ENCODE measurements at regions not wholly inside any gene's neighbourhood (a gene's known extent, or its start where the extent isn't known, plus 50 kb on each side); places are given as distances from the start of the nearest gene placed in this dataset.
A peak's percentile ranks its signal among the peaks of the same experiment; 100 is the strongest.

DNA sequence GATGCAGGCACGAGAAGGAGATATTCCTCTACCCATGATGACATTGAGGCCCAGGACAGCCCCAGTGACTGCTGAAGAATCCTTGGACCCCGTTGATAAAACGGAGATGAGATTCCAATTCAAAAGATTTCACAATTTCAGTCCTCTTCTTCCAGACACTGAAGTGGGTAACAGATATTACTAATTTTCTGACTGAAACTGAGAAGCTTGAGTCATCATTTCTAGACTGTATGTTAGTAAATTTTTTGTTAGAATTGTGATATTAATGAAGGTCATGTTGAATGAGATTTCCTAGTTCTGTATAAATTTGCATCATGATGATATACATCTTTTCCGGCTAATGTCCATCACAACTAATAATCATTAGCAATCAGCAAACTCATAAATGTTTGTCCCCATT, 185.8 kb downstream of the CHRM3 start:
- CTCF ChIA-PET (ENCODE audit: partially characterized antibody), result no interaction called here
- intact Hi-C loops (cut with micrococcal nuclease), result no loop called here
- POLR2A ChIA-PET (ENCODE audit: partially characterized antibody), result no interaction called here

DNA sequence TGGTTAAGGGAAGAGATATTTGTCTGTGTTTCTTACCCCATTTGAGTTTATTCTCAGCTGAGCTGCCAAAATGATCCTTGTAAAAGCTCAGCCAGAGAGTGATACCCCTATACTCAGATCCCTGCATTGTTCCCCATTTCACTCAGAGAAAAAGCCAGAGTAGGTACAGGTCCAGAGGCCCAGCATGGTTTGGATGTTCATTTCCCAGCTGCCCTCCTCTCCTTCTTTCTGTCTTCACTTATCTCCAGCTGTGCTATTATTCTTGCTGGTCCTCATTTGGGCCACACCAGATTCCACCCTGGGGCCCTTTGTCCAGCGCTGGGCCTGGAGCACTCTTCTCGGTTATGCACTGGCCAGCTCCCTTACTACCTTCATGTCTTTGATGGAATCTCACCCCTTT, 187.7 kb downstream of the CHRM3 start:
- Mint-ChIP-seq H3K4me3 (no peak overlapping the region), H3K27ac (no peak overlapping the region), H3K27me3 (peaks cover 0 to 1% of the 10 kb centered on the region in 2 donors), H3K36me3 (no peaks in the 10 kb centered on the region), H3K4me1 (peaks cover 0 to 7% (median 2%) of the 10 kb centered on the region in 4 donors), H3K9me3 (no peaks in the 10 kb centered on the region)
- Histone ChIP-seq H3K4me3 (ENCODE audit: low read length in 2 of 2) (no peak overlapping the region), H3K9me3 (ENCODE audit: control insufficient read depth in 1 of 2, low read length in 2 of 2) (no peaks in the 10 kb centered on the region), H3K27me3 (ENCODE audit: insufficient read depth, low read length) (no peaks in the 10 kb centered on the region), H3K4me1 (ENCODE audit: insufficient read depth, low read length) (no peaks in the 10 kb centered on the region), H3K36me3 (ENCODE audit: insufficient read depth, low read length) (no peaks in the 10 kb centered on the region), H3K27ac (ENCODE audit: low read depth, low read length) (no peak overlapping the region)
- no peak for DNase-seq
- intact Hi-C loops (cut with micrococcal nuclease), result no loop called here
- ChIA-PET CTCF (ENCODE audit: partially characterized antibody) (no interaction called here), POLR2A (ENCODE audit: partially characterized antibody) (no interaction called here)

More for the DNA sequence above, 185.8 kb downstream of the CHRM3 start:
- H3K4me1 ChIP-seq (ENCODE audit: insufficient read depth, low read length), result no peaks in the 10 kb centered on the region
- no peak overlapping the region for H3K4me3 ChIP-seq (ENCODE audit: low read length in 2 of 2)
- Mint-ChIP-seq H3K36me3 (no peaks in the 10 kb centered on the region), H3K27ac (no peak overlapping the region), H3K4me3 (no peak overlapping the region), H3K27me3 (peaks cover 0 to 3% of the 10 kb centered on the region in 2 donors), H3K4me1 (peaks cover 0 to 7% (median 2%) of the 10 kb centered on the region in 4 donors), H3K9me3 (peaks cover 0 to 5% (median 0%) of the 10 kb centered on the region in 8 donors)
- no peaks in the 10 kb centered on the region for H3K36me3 ChIP-seq (ENCODE audit: insufficient read depth, low read length)
- no peak overlapping the region for H3K27ac ChIP-seq (ENCODE audit: low read depth, low read length)
- no peaks in the 10 kb centered on the region for H3K9me3 ChIP-seq (ENCODE audit: control insufficient read depth in 1 of 2, low read length in 2 of 2)
- no peaks in the 10 kb centered on the region for H3K27me3 ChIP-seq (ENCODE audit: insufficient read depth, low read length)
- DNase-seq, result no peak

DNA sequence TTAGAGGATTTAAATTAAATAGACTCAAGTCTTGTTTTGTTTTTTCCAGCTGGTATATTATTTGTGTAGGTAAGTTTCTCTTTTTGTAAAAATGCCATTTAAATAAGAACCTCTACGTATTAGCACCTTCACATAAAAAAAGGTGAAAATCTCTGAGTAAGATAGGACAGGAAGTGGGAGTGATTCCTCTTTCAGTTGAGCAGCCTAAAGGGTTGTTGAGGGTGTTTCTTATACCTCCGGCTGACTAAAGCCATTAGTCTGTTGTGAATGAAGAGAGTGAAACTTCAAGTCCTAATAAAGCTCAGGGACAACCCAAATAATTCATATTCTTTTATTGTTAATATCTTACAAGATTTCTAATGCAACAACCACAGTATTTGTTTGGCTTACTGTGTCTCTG, 188.7 kb downstream of the CHRM3 start:
- no peaks in the 10 kb centered on the region for H3K4me1 ChIP-seq (ENCODE audit: insufficient read depth, low read length)
- no peak overlapping the region for H3K27ac ChIP-seq (ENCODE audit: low read depth, low read length)
- no peak for DNase-seq
- Mint-ChIP-seq H3K36me3 (no peaks in the 10 kb centered on the region), H3K4me3 (no peak overlapping the region), H3K27ac (no peak overlapping the region), H3K4me1 (peaks cover 0 to 7% (median 2%) of the 10 kb centered on the region in 4 donors), H3K27me3 (peaks cover 2 to 3% of the 10 kb centered on the region in 2 donors), H3K9me3 (no peaks in the 10 kb centered on the region)
- H3K27me3 ChIP-seq (ENCODE audit: insufficient read depth, low read length), result no peaks in the 10 kb centered on the region
- intact Hi-C loops (cut with micrococcal nuclease), result no loop called here
- H3K36me3 ChIP-seq (ENCODE audit: insufficient read depth, low read length), result no peaks in the 10 kb centered on the region
- ChIA-PET POLR2A (ENCODE audit: partially characterized antibody) (no interaction called here), CTCF (ENCODE audit: partially characterized antibody) (no interaction called here)
- no peaks in the 10 kb centered on the region for H3K9me3 ChIP-seq (ENCODE audit: control insufficient read depth in 1 of 2, low read length in 2 of 2)
- no peak overlapping the region for H3K4me3 ChIP-seq (ENCODE audit: low read length in 2 of 2)

DNA sequence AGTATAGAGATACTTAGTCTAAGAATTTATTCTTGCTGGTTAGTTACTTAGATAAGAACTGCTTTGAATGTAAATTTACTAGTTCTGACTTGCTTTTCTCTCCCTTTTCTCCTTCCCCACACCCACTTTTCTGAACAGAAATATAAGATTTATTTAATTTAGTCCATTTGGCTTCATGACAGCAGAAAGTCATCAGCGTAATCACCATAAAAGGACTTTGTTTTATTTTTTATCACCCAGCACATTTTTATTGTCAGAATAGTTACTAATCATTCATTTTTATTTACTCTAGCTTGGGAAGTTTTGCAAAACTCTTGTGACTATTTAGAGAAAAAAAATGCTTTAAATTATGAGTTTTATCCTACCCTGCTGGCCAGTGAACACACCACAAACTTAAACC, 197.2 kb downstream of the CHRM3 start:
- intact Hi-C loops (cut with micrococcal nuclease), result loop anchor here (10.0 kb wide), 1 partner anchor 221 kb away; no protein-coding TSS in a partner anchor
- Histone ChIP-seq H3K27ac (ENCODE audit: low read depth, low read length) (no peak overlapping the region), H3K4me1 (ENCODE audit: insufficient read depth, low read length) (peaks cover 8% of the 10 kb centered on the region), H3K27me3 (ENCODE audit: insufficient read depth, low read length) (no peaks in the 10 kb centered on the region), H3K36me3 (ENCODE audit: insufficient read depth, low read length) (no peaks in the 10 kb centered on the region), H3K4me3 (ENCODE audit: low read length in 2 of 2) (no peak overlapping the region), H3K9me3 (ENCODE audit: control insufficient read depth in 1 of 2, low read length in 2 of 2) (no peaks in the 10 kb centered on the region)
- Mint-ChIP-seq H3K9me3 (no peaks in the 10 kb centered on the region), H3K4me1 (peaks cover 5 to 11% (median 7%) of the 10 kb centered on the region in 4 donors), H3K4me3 (no peak overlapping the region), H3K27me3 (peaks cover 2 to 5% of the 10 kb centered on the region in 2 donors), H3K36me3 (no peaks in the 10 kb centered on the region), H3K27ac (no peak overlapping the region)
- CTCF ChIA-PET (ENCODE audit: partially characterized antibody), result no interaction called here
- POLR2A ChIA-PET (ENCODE audit: partially characterized antibody), result no interaction called here
- no peak for DNase-seq

DNA sequence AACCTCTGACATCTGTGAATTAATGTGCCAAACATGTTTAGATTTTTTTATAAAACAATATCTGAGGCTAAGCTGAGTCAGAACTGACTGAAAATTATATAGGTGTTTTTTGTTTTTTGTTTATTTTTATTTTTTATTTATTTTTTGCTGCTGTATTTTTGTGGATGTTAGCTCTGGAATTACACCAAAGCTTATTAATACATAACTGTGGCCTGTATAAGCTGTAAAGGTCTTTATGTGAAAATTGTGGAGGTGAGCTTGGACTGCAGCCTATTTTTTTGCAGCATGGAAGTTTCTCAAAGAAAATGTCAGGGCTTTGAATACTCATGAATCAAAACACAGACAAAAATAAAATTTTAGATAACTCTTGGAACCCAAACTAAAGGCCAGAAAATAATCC, 199.8 kb downstream of the CHRM3 start:
- H3K27me3 ChIP-seq (ENCODE audit: insufficient read depth, low read length), result no peaks in the 10 kb centered on the region
- intact Hi-C loops (cut with micrococcal nuclease), result loop anchor here (5.0 to 10.0 kb wide), 2 partner anchors 136 to 219 kb away; no protein-coding TSS in a partner anchor
- Mint-ChIP-seq H3K27ac (no peak overlapping the region), H3K9me3 (no peaks in the 10 kb centered on the region), H3K36me3 (no peaks in the 10 kb centered on the region), H3K4me3 (no peak overlapping the region), H3K27me3 (peaks cover 0 to 3% of the 10 kb centered on the region in 2 donors), H3K4me1 (peaks cover 5 to 11% (median 7%) of the 10 kb centered on the region in 4 donors)
- H3K9me3 ChIP-seq (ENCODE audit: control insufficient read depth in 1 of 2, low read length in 2 of 2), result no peaks in the 10 kb centered on the region
- POLR2A ChIA-PET (ENCODE audit: partially characterized antibody), result no interaction called here
- DNase-seq, result no peak
- no peaks in the 10 kb centered on the region for H3K36me3 ChIP-seq (ENCODE audit: insufficient read depth, low read length)
- no peak overlapping the region for H3K4me3 ChIP-seq (ENCODE audit: low read length in 2 of 2)
- CTCF ChIA-PET (ENCODE audit: partially characterized antibody), result interaction anchor here (0.9 to 2.7 kb wide), 3 partner anchors 11 to 311 kb away, joined by 3 to 13 read pairs (median 4); no protein-coding TSS in a partner anchor
- H3K4me1 ChIP-seq (ENCODE audit: insufficient read depth, low read length), result peaks cover 8% of the 10 kb centered on the region
- H3K27ac ChIP-seq (ENCODE audit: low read depth, low read length), result no peak overlapping the region

DNA sequence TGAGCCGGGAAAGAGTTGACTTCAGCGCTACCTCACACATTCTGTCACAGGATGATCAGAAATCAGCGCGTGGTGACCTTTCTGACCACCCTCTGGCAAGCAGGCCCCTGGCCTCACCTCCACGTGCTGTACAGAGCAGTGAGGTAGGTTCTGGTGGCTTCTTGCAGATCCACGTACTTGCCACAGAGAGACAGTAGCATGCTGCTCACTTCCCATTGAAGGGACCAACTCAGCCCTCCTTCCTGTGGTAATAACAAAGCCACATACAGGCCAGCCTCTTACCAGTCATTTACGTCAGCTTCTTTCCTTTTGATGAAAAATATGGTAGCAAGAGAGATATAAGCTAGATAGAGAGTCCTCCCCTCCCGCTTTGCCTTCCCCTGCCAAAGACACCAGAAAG, 200.7 kb downstream of the CHRM3 start:
- Mint-ChIP-seq H3K27ac (peak overlapping the region in 4 of 7 donors; percentile 43 to 77 (median 62)), H3K4me1 (peaks cover 5 to 11% (median 7%) of the 10 kb centered on the region in 4 donors), H3K27me3 (peaks cover 0 to 3% of the 10 kb centered on the region in 2 donors), H3K36me3 (no peaks in the 10 kb centered on the region), H3K9me3 (no peaks in the 10 kb centered on the region), H3K4me3 (peak overlapping the region in 3 of 8 donors; percentile 14 to 34 (median 28))
- Histone ChIP-seq H3K27ac (ENCODE audit: low read depth, low read length) (no peak overlapping the region), H3K4me1 (ENCODE audit: insufficient read depth, low read length) (peaks cover 8% of the 10 kb centered on the region), H3K36me3 (ENCODE audit: insufficient read depth, low read length) (no peaks in the 10 kb centered on the region), H3K9me3 (ENCODE audit: control insufficient read depth in 1 of 2, low read length in 2 of 2) (no peaks in the 10 kb centered on the region), H3K27me3 (ENCODE audit: insufficient read depth, low read length) (no peaks in the 10 kb centered on the region), H3K4me3 (ENCODE audit: low read length in 2 of 2) (no peak overlapping the region)
- CTCF ChIA-PET (ENCODE audit: partially characterized antibody), result interaction anchor here (0.9 to 2.7 kb wide), 6 partner anchors 132 to 313 kb away, joined by 4 to 13 read pairs (median 4); no protein-coding TSS in a partner anchor
- DNase-seq, result peak; percentile 45 to 59 (median 50)
- POLR2A ChIA-PET (ENCODE audit: partially characterized antibody), result interaction anchor here (1.8 kb wide), 1 partner anchor 132 kb away, joined by 4 read pairs; no protein-coding TSS in a partner anchor
- intact Hi-C loops (cut with micrococcal nuclease), result loop anchor here (1.0 to 10.0 kb wide), 3 partner anchors 135 to 311 kb away; no protein-coding TSS in a partner anchor

DNA sequence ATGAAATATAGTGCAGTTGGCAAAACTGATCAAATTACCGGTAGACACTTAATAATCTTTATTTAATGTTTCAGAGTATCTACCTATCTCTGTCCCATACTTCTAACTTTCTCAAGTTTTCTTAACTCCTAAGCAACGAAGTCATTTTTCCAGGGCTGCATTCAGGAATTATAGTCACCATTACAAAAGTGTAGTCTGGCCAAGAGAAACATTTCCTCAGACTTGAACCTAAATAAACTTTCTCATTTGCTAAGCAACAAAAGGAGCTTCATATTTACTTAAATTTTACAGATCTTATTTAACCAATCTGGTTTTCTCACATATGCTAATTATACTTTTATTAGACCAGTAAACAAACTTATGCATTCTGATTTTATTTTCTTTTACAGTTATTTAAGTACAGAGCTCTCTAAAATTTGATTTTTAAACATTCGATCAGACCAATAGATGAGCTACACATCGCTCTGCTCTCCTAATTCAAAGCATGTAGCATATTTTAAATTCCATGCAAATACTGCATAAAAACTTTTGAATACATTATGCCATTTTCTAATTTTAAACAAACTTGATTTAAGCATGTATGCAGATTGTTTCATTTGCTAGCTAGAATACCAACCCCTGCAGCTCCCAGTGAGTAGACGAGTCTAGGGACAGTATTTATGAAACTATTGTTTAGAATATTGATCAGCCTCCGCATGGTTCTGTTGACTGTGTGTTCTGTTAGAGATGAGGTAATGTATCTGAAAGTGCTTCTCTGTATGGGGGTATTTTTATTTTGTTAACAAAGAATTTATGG, 201.4 kb downstream of the CHRM3 start:
- Histone ChIP-seq H3K27ac (ENCODE audit: low read depth, low read length) (no peak overlapping the region), H3K27me3 (ENCODE audit: insufficient read depth, low read length) (no peaks in the 10 kb centered on the region), H3K36me3 (ENCODE audit: insufficient read depth, low read length) (no peaks in the 10 kb centered on the region), H3K4me1 (ENCODE audit: insufficient read depth, low read length) (peaks cover 8% of the 10 kb centered on the region), H3K9me3 (ENCODE audit: control insufficient read depth in 1 of 2, low read length in 2 of 2) (no peaks in the 10 kb centered on the region), H3K4me3 (ENCODE audit: low read length in 2 of 2) (no peak overlapping the region)
- no peak for DNase-seq
- Mint-ChIP-seq H3K4me3 (no peak overlapping the region), H3K36me3 (no peaks in the 10 kb centered on the region), H3K4me1 (peaks cover 5 to 11% (median 7%) of the 10 kb centered on the region in 4 donors), H3K27ac (peak overlapping the region in 3 of 7 donors; percentile 49 to 77 (median 66)), H3K9me3 (peaks cover 0 to 2% (median 0%) of the 10 kb centered on the region in 8 donors), H3K27me3 (peaks cover 0 to 3% of the 10 kb centered on the region in 2 donors)
- ChIA-PET CTCF (ENCODE audit: partially characterized antibody) (interaction anchor here (1.1 to 2.7 kb wide), 5 partner anchors 132 to 313 kb away, joined by 4 to 13 read pairs (median 5); no protein-coding TSS in a partner anchor), POLR2A (ENCODE audit: partially characterized antibody) (interaction anchor here (1.8 kb wide), 1 partner anchor 132 kb away, joined by 4 read pairs; no protein-coding TSS in a partner anchor)
- intact Hi-C loops (cut with micrococcal nuclease), result loop anchor here (1.0 to 10.0 kb wide), 3 partner anchors 135 to 311 kb away; no protein-coding TSS in a partner anchor

All from CD4-positive, alpha-beta memory T cell (primary cell).